ENCODE measurements at regions not wholly inside any gene's neighbourhood (a gene's known extent, or its start where the extent isn't known, plus 50 kb on each side); places are given as distances from the start of the nearest gene placed in this dataset.

DNA sequence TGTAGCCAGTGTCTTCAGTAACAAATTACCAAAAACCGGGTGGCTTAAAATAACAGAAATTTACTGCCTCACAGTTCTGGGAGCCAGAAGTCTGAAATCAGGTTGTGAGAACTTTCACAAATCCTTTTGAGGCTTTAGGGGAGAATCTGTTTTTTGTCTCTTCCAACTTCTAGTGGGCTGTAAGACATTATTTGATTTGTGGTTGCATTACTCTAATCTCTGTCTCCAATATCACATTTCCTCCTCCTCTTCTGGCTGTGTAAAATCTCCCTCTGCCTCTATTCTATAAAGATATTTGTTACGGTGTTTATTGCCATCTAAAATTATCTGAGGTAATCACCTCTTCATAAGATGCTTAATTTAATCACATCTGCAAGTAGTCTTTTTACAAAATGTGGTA lies 1039.6 kb upstream of the LRRN3 start:
- no peaks in the 10 kb centered on the region for H3K9me3 ChIP-seq (ENCODE audit: control insufficient read depth, insufficient read depth, low read length)

DNA sequence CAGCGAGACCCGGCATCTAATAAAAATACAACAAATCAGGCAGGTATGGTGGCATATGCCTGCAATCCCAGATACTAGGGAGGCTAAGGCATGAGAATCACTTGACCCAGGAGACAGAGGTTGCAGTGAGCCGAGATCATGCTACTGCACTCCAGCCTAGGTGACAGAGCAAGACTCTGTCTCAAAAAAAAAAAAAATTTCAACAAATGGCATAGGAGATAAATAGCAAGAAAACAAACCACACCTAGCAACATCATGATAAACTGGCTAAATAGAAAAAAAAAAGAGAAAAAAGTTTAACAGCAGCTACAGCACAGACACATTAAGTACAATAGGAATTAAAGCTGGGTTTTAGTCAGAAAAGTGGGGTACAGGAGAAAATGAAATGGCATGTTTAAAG lies 1034.6 kb upstream of the LRRN3 start:
- TF ChIP-seq, protein P1, sequence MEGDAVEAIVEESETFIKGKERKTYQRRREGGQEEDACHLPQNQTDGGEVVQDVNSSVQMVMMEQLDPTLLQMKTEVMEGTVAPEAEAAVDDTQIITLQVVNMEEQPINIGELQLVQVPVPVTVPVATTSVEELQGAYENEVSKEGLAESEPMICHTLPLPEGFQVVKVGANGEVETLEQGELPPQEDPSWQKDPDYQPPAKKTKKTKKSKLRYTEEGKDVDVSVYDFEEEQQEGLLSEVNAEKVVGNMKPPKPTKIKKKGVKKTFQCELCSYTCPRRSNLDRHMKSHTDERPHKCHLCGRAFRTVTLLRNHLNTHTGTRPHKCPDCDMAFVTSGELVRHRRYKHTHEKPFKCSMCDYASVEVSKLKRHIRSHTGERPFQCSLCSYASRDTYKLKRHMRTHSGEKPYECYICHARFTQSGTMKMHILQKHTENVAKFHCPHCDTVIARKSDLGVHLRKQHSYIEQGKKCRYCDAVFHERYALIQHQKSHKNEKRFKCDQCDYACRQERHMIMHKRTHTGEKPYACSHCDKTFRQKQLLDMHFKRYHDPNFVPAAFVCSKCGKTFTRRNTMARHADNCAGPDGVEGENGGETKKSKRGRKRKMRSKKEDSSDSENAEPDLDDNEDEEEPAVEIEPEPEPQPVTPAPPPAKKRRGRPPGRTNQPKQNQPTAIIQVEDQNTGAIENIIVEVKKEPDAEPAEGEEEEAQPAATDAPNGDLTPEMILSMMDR (IDR thresholded peaks at IDR 0.05; ENCODE audit: low read depth, low read length, poor library complexity, severe bottlenecking): no peak
- TF ChIP-seq EZH2phosphoT487 (IDR thresholded peaks at IDR 0.05; ENCODE audit: borderline replicate concordance, low read length): no peak
- H3K9me2 ChIP-seq (replicated peaks; ENCODE audit: control insufficient read depth, low read length): no peaks in the 10 kb centered on the region

More for the DNA sequence above, 1039.6 kb upstream of the LRRN3 start:
- H3F3A ChIP-seq (ENCODE audit: control insufficient read depth, insufficient read depth): no peaks in the 10 kb centered on the region
- no peaks in the 10 kb centered on the region for H3K79me2 ChIP-seq (ENCODE audit: control insufficient read depth, low read length)
- no peaks in the 10 kb centered on the region for H3K27me3 ChIP-seq (ENCODE audit: control insufficient read depth, low read length)
- no peaks in the 10 kb centered on the region for H4K20me1 ChIP-seq (ENCODE audit: control insufficient read depth, insufficient read depth, low read depth, low read length)
- no peaks in the 10 kb centered on the region for H3K36me3 ChIP-seq (ENCODE audit: control insufficient read depth, low read length)
- no peak overlapping the region for H3K27ac ChIP-seq (ENCODE audit: low read depth, low read length)
- H3K4me3 ChIP-seq (ENCODE audit: low read length): no peak overlapping the region
- TF ChIP-seq, protein P1 (IDR thresholded peaks at IDR 0.05; ENCODE audit: low read depth, low read length, poor library complexity, severe bottlenecking): no peak
- no peak for TF ChIP-seq EZH2phosphoT487 (IDR thresholded peaks at IDR 0.05; ENCODE audit: borderline replicate concordance, low read length)
- H3K4me1 ChIP-seq (ENCODE audit: control insufficient read depth, low read length): no peaks in the 10 kb centered on the region
- no peaks in the 10 kb centered on the region for H3K9me2 ChIP-seq (replicated peaks; ENCODE audit: control insufficient read depth, low read length)
- no peak overlapping the region for H3K4me2 ChIP-seq (ENCODE audit: low read length)

DNA sequence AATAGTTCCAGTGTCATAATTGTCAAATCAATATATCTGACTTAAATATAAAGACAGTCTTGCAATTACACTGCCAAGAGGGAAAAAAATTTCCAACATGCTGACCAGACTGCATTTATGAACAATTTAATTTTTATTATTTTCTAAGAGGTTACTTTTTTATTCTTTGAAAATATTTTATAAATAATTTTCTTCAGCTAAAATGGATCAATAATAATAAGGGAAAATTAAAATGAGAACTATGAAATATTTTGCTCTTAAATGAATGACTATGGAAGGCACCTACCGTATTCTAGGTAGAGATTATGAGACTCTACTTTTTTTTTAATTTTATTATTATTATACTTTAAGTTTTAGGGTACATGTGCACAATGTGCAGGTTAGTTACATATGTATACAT lies 1032.5 kb upstream of the LRRN3 start:
- H3K27me3 ChIP-seq (ENCODE audit: control insufficient read depth, low read length): no peaks in the 10 kb centered on the region
- no peaks in the 10 kb centered on the region for H3K79me2 ChIP-seq (ENCODE audit: control insufficient read depth, low read length)
- H3K9me2 ChIP-seq (replicated peaks; ENCODE audit: control insufficient read depth, low read length): no peaks in the 10 kb centered on the region
- no peaks in the 10 kb centered on the region for H3K36me3 ChIP-seq (ENCODE audit: control insufficient read depth, low read length)
- no peak overlapping the region for H3K27ac ChIP-seq (ENCODE audit: low read depth, low read length)
- H3K4me1 ChIP-seq (ENCODE audit: control insufficient read depth, low read length): no peaks in the 10 kb centered on the region
- no peaks in the 10 kb centered on the region for H3F3A ChIP-seq (ENCODE audit: control insufficient read depth, insufficient read depth)
- no peak overlapping the region for H3K4me3 ChIP-seq (ENCODE audit: low read length)
- H3K4me2 ChIP-seq (ENCODE audit: low read length): no peak overlapping the region
- no peaks in the 10 kb centered on the region for H3K9me3 ChIP-seq (ENCODE audit: control insufficient read depth, insufficient read depth, low read length)
- H4K20me1 ChIP-seq (ENCODE audit: control insufficient read depth, insufficient read depth, low read depth, low read length): no peaks in the 10 kb centered on the region
- TF ChIP-seq, protein P1 (IDR thresholded peaks at IDR 0.05; ENCODE audit: low read depth, low read length, poor library complexity, severe bottlenecking): no peak
- TF ChIP-seq EZH2phosphoT487 (IDR thresholded peaks at IDR 0.05; ENCODE audit: borderline replicate concordance, low read length): no peak

More for the DNA sequence above, 1034.6 kb upstream of the LRRN3 start:
- Histone ChIP-seq H4K20me1 (ENCODE audit: control insufficient read depth, insufficient read depth, low read depth, low read length) (no peaks in the 10 kb centered on the region), H3K27ac (ENCODE audit: low read depth, low read length) (no peak overlapping the region), H3K79me2 (ENCODE audit: control insufficient read depth, low read length) (no peaks in the 10 kb centered on the region), H3F3A (ENCODE audit: control insufficient read depth, insufficient read depth) (no peaks in the 10 kb centered on the region), H3K4me2 (ENCODE audit: low read length) (no peak overlapping the region), H3K27me3 (ENCODE audit: control insufficient read depth, low read length) (no peaks in the 10 kb centered on the region), H3K9me3 (ENCODE audit: control insufficient read depth, insufficient read depth, low read length) (no peaks in the 10 kb centered on the region), H3K4me3 (ENCODE audit: low read length) (no peak overlapping the region), H3K36me3 (ENCODE audit: control insufficient read depth, low read length) (no peaks in the 10 kb centered on the region), H3K4me1 (ENCODE audit: control insufficient read depth, low read length) (no peaks in the 10 kb centered on the region)

DNA sequence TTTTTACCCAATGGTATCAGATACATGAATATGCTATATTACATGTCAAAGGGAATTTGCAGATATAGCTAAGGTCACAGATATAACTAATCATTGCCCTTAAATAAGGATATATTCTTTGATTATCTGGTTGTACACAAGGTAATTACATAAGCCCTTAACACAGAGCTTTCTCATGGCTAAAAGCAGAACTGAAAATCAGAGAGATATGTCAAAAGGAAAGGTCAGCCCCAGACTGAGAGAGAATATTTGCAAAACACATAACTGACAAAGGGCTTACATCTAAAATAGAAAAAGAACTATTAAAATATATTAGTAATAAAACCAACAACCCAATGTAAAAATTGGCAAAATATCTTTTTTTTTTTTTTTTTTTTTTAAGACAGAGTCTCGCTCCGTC lies 1029.5 kb upstream of the LRRN3 start:
- no peaks in the 10 kb centered on the region for H3K36me3 ChIP-seq (ENCODE audit: control insufficient read depth, low read length)
- no peak overlapping the region for H3K4me3 ChIP-seq (ENCODE audit: low read length)
- H3K9me2 ChIP-seq (replicated peaks; ENCODE audit: control insufficient read depth, low read length): no peaks in the 10 kb centered on the region
- H3K4me1 ChIP-seq (ENCODE audit: control insufficient read depth, low read length): no peaks in the 10 kb centered on the region
- H3K27ac ChIP-seq (ENCODE audit: low read depth, low read length): no peak overlapping the region
- H3K9me3 ChIP-seq (ENCODE audit: control insufficient read depth, insufficient read depth, low read length): no peaks in the 10 kb centered on the region
- H3K79me2 ChIP-seq (ENCODE audit: control insufficient read depth, low read length): no peaks in the 10 kb centered on the region
- TF ChIP-seq, protein P1 (IDR thresholded peaks at IDR 0.05; ENCODE audit: low read depth, low read length, poor library complexity, severe bottlenecking): no peak
- TF ChIP-seq EZH2phosphoT487 (IDR thresholded peaks at IDR 0.05; ENCODE audit: borderline replicate concordance, low read length): no peak
- no peak overlapping the region for H3K4me2 ChIP-seq (ENCODE audit: low read length)
- no peaks in the 10 kb centered on the region for H3F3A ChIP-seq (ENCODE audit: control insufficient read depth, insufficient read depth)
- no peaks in the 10 kb centered on the region for H3K27me3 ChIP-seq (ENCODE audit: control insufficient read depth, low read length)
- no peaks in the 10 kb centered on the region for H4K20me1 ChIP-seq (ENCODE audit: control insufficient read depth, insufficient read depth, low read depth, low read length)
